ENCODE measurements at regions not wholly inside any gene's neighbourhood (a gene's known extent, or its start where the extent isn't known, plus 50 kb on each side); places are given as distances from the start of the nearest gene placed in this dataset.
"Not testable (repeated sequence)": the region's sequence is repeated elsewhere in the genome, so short reads cannot be mapped to it uniquely, and the experiment has no call there.

GRCh38 chr15:69760890-69761568, 308.4 kb downstream of the RPLP1 start:
- DNase-seq (ENCODE audit: low read depth), result peak; percentile 68

- DNase-seq (ENCODE audit: low read depth), result no peak
These were observed 309.9 kb downstream of the RPLP1 start for GRCh38 chr15:69762373-69763148.

GRCh38 chr15:69763831-69764230, 311.2 kb downstream of the RPLP1 start:
- DNase-seq (ENCODE audit: low read depth), result no peak

GRCh38 chr15:69766156-69766555, 313.5 kb downstream of the RPLP1 start:
- DNase-seq (ENCODE audit: low read depth), result no peak

GRCh38 chr15:69767191-69767590, 314.6 kb downstream of the RPLP1 start:
- no peak for DNase-seq (ENCODE audit: low read depth)

GRCh38 chr15:69769336-69769735, 316.7 kb downstream of the RPLP1 start:
- not testable (repeated sequence) for DNase-seq (ENCODE audit: low read depth)

- not testable (repeated sequence) for DNase-seq (ENCODE audit: low read depth)
These were observed 321.6 kb downstream of the RPLP1 start for GRCh38 chr15:69774258-69774657.

GRCh38 chr15:69774711-69775110, 322.1 kb downstream of the RPLP1 start:
- not testable (repeated sequence) for DNase-seq (ENCODE audit: low read depth)

GRCh38 chr15:69777356-69777755, 320.4 kb downstream of the TLE3 start:
- DNase-seq (ENCODE audit: low read depth), result no peak

GRCh38 chr15:69780374-69780773, 317.3 kb downstream of the TLE3 start:
- no peak for DNase-seq (ENCODE audit: low read depth)

GRCh38 chr15:69780981-69781380, 316.7 kb downstream of the TLE3 start:
- DNase-seq (ENCODE audit: low read depth), result no peak

GRCh38 chr15:69781411-69782125, 316.1 kb downstream of the TLE3 start:
- DNase-seq (ENCODE audit: low read depth), result no peak

- no peak for DNase-seq (ENCODE audit: low read depth)
These were observed 315.5 kb downstream of the TLE3 start for GRCh38 chr15:69782139-69782658.

GRCh38 chr15:69782809-69783208, 314.9 kb downstream of the TLE3 start:
- no peak for DNase-seq (ENCODE audit: low read depth)

GRCh38 chr15:69783211-69783610, 314.5 kb downstream of the TLE3 start:
- no peak for DNase-seq (ENCODE audit: low read depth)

- no peak for DNase-seq (ENCODE audit: low read depth)
These were observed 312.7 kb downstream of the TLE3 start for GRCh38 chr15:69784798-69785566.

GRCh38 chr15:69786136-69786701, 311.5 kb downstream of the TLE3 start:
- no peak for DNase-seq (ENCODE audit: low read depth)

GRCh38 chr15:69787791-69788190, 309.9 kb downstream of the TLE3 start:
- no peak for DNase-seq (ENCODE audit: low read depth)

- DNase-seq (ENCODE audit: low read depth), result no peak
These were observed 307.9 kb downstream of the TLE3 start for GRCh38 chr15:69789648-69790393.

GRCh38 chr15:69790632-69791031, 307.1 kb downstream of the TLE3 start:
- no peak for DNase-seq (ENCODE audit: low read depth)

- DNase-seq (ENCODE audit: low read depth), result no peak
These were observed 304.9 kb downstream of the TLE3 start for GRCh38 chr15:69792823-69793222.
